Right cardiac atrium (tissue), 5 donors: ENCODE measurements at regions not wholly inside any gene's neighbourhood (a gene's known extent, or its start where the extent isn't known, plus 50 kb on each side); places are given as distances from the start of the nearest gene placed in this dataset.

Experiments
- ATAC-seq, 2 donors: fragments of 200-7000 bp; cut with Tn5 transposase; one replicate each; pipeline versions ENCODE4 v1.8.0 to v1.9.1; 2020; ENCODE audit warnings: moderate library complexity in 2 of 2, mild to moderate bottlenecking in 1 of 2
- DNase-seq, 3 donors: peaks; one replicate each; pipeline ENCODE4 v3.0.0-alpha.2; 2020
- H3K27ac ChIP-seq: one replicate; pipeline ENCODE4 v1.5.1; 2013; ENCODE audit warnings: mild to moderate bottlenecking, low read length, control low read depth, moderate library complexity
- H3K27me3 ChIP-seq: one replicate; pipeline ENCODE4 v1.6.1; 2013; ENCODE audit not compliant: control insufficient read depth, insufficient read depth
- H3K4me1 ChIP-seq: one replicate; pipeline ENCODE4 v1.6.1; 2013; ENCODE audit warnings: low read length; ENCODE audit not compliant: control insufficient read depth, insufficient read depth
- H3K4me3 ChIP-seq: one replicate; pipeline ENCODE4 v1.5.1; 2013; ENCODE audit warnings: low read length, control low read depth
- H3K9me3 ChIP-seq: one replicate; pipeline ENCODE4 v1.6.1; 2013; ENCODE audit warnings: low read length; ENCODE audit not compliant: control insufficient read depth
- WGBS: extraction: QIAGEN DNeasy Blood & Tissue Kit; methylation state at CpG from one replicate; pipeline ENCODE4 v1.1.7; 2013; 5-methylcytosine and 5-hydroxymethylcytosine counted together
- intact Hi-C, 4 donors: fragments of 100-400 bp; cut with DNase I; formaldehyde crosslinking; loops; one replicate each; pipeline versions ENCODE4 v1.11.0 to v1.14.0; 2022 to 2023
- donor health status: healthy with polysubstance abuse.
- donor health status: DM: no; HTN: yes; CAD: no.
- donor health status: DM: no; HTN: no; CAD: no.
- donor health status: DM: no; HTN: yes; CAD: no; lungs with severe emphysema.
- donor health status: DM: yes; HTN: yes; CAD: no.

DNA sequence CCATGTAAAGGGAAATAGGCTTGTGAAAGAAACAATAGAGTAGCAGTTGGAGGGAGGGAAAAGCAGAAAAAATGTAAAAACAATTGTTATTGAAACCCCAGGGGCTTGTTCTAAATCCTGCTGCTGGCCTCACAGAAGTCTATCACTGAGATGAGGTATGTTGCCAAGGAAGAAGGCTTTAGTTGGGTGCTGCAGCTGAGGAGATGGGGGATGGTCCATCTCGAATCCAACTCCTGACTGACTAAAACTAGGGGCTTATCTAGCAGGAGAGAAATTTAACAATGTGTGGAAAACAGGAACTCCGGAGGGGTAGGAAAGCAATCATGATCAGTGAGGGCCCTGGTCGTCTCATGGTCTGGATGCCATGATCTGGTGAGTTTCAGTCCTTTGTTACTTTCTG is 225.0 kb upstream of the EXOC2 start:
- Histone ChIP-seq H3K4me3 (no peak overlapping the region), H3K27me3 (no peaks in the 10 kb centered on the region), H3K4me1 (no peaks in the 10 kb centered on the region), H3K27ac (no peak overlapping the region), H3K9me3 (peaks cover 2% of the 10 kb centered on the region)
- intact Hi-C loops, result loop anchor here in 1 of 4 donors (10.0 kb wide), 1 partner anchor 467 kb away; the partner anchor contains the start of gene FOXF2
- WGBS, result 60% methylated on average over 3 of the region's 3 CpGs
- no peak for DNase-seq
- no peak for ATAC-seq

DNA sequence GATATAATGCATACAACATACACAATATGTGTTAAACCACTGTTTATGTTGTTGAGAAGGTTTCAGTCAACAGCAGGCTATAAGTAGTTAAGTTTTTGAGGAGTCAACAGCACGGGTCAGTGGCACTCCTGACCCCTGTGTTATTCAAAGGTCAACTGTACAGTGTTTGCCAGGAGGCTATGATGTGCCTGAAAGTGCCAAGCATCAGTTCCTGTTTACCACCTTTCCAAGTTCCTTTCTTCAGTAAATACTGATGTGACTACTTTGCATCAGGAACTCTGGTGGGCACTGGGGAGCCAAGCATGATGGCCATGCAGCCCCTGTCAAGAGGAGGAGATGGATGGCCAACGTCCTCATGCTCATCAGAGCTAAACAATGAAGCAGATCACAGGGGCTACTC is 224.4 kb upstream of the EXOC2 start:
- H3K9me3 ChIP-seq, result peaks cover 2% of the 10 kb centered on the region
- ATAC-seq (no peak), DNase-seq (no peak)
- no peaks in the 10 kb centered on the region for H3K4me1 ChIP-seq
- no peak overlapping the region for H3K4me3 ChIP-seq
- intact Hi-C loops, result loop anchor here in 1 of 4 donors (10.0 kb wide), 1 partner anchor 468 kb away; the partner anchor contains the start of gene FOXF2
- no peaks in the 10 kb centered on the region for H3K27me3 ChIP-seq
- no peak overlapping the region for H3K27ac ChIP-seq
- WGBS, result 32% methylated on average over 2 of the region's 2 CpGs

DNA sequence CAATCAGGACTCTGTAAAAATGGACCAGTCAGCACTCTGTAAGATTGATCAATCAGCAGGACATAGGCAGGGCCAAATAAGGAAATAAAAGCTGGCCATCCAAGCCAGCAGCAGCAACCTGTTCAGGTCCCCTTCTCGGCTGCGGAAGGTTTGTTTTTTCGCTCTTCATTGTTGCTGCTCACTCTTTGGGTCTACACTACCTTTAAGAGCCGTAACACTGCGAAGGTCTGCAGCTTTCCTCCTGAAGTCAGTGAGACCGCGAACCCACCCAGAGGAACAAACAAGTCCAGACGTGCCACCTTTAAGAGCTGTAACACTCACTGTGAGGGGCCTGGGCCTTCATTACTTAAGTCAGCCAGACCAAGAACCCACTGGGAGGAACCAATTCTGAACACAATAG is 223.2 kb upstream of the EXOC2 start:
- H3K9me3 ChIP-seq, result peaks cover 2% of the 10 kb centered on the region
- no peak overlapping the region for H3K27ac ChIP-seq
- H3K27me3 ChIP-seq, result no peaks in the 10 kb centered on the region
- no peak overlapping the region for H3K4me3 ChIP-seq
- no peaks in the 10 kb centered on the region for H3K4me1 ChIP-seq
- WGBS, result 96% methylated on average over 8 of the region's 8 CpGs
- intact Hi-C loops, result loop anchor here in 1 of 4 donors (10.0 kb wide), 1 partner anchor 469 kb away; the partner anchor contains the start of gene FOXF2
- ATAC-seq, result no peak
- DNase-seq, result no peak

DNA sequence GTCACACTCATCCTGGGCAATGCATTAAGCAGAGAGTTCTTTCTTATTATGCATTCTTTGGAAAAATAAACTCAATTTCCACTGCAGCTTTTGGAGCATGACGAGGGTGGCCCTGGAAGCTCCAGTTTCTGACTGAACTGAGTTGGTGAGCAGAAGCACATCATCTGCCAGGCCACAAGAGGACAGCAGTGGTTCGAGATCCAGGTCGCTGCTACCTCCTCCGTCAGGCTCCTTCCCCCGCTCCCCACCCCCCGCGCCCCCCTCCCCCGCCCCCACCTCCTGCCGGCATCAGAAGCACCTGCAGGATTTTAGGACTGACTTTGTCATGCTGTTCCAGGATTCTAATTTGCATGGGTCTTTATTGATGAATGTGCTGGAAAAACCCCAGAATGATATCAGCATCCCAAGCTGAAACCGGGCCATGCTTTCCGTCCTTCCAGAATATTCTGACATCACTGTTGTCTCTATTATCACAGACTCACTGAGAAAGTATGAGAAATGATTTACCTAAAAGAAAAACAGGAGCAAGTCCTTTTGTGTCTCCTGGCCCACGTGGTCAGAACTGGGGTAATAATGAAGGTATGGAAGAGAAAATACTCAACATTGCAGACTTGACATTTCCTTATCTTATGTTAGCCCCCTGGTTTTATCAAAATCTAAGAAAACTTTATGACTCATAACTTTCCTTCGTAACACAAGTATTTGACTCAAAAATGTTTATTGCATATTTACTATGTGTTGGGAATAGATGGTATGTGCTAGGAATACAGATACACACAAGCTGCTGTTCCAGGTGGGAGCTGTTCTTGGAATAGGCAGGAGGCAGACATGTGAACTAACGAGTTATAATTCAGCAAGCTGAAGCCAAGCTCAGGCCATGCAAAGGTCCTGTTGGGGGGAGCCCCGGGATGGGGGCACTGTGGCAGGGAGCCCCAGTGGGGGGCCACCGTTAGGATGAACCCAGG is 220.2 kb upstream of the EXOC2 start:
- Histone ChIP-seq H3K4me3 (no peak overlapping the region), H3K27me3 (no peaks in the 10 kb centered on the region), H3K9me3 (no peaks in the 10 kb centered on the region), H3K4me1 (no peaks in the 10 kb centered on the region), H3K27ac (no peak overlapping the region)
- WGBS, result 14% methylated on average over 16 of the region's 16 CpGs
- intact Hi-C loops, result loop anchor here in 2 of 4 donors (5.0 to 10.0 kb wide), 2 partner anchors 472 to 484 kb away; partner anchors contain the start of gene FOXF2 (in 1 of the 2)
- no peak for DNase-seq
- ATAC-seq, result no peak

DNA sequence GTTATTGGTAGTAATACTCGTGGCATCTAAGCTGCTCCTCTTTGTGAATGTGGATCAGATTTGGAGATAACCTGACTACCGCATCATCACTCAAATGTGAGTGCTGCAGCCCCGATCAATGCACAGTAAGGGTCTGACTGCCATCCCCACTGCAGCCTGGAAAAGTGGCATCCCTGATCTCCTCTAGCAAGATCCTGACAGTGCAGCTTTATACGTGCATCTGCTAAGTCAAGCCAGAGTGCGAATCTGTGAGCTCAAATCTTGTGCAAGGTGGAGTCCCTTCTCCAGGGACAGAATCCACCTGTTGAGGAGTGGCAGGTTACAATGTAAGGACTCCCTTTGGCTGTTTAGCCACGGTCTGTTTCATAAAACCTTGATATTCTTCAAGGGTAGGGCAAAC is 215.0 kb upstream of the EXOC2 start:
- Histone ChIP-seq H3K4me3 (no peak overlapping the region), H3K9me3 (no peaks in the 10 kb centered on the region), H3K27ac (no peak overlapping the region), H3K4me1 (no peaks in the 10 kb centered on the region), H3K27me3 (no peaks in the 10 kb centered on the region)
- DNase-seq (no peak), ATAC-seq (no peak)
- intact Hi-C loops, result no loop called here
- 70% methylated on average over 6 of the region's 6 CpGs for WGBS

DNA sequence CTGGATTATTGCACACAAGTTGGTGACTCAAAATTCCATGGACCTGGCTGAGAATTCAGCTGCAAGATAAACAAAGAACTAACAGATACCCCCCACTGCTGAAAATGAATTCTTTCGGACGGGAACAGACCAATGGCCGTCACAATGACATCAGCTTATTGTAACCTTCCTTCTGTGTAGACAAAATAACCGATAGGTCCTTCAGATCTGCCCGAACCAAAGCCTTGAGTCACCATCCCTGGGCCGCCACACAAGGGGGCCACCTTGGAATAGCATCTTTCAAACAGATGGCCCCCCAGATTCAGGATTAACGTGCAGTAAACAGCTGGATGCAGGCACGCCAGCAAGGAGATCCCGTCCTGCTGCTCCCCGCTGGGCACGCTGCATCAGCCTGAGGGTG is 214.0 kb upstream of the EXOC2 start:
- Histone ChIP-seq H3K27me3 (no peaks in the 10 kb centered on the region), H3K4me3 (no peak overlapping the region), H3K27ac (no peak overlapping the region), H3K9me3 (no peaks in the 10 kb centered on the region), H3K4me1 (no peaks in the 10 kb centered on the region)
- DNase-seq (no peak), ATAC-seq (no peak)
- 76% methylated on average over 11 of the region's 11 CpGs for WGBS
- intact Hi-C loops, result no loop called here

DNA sequence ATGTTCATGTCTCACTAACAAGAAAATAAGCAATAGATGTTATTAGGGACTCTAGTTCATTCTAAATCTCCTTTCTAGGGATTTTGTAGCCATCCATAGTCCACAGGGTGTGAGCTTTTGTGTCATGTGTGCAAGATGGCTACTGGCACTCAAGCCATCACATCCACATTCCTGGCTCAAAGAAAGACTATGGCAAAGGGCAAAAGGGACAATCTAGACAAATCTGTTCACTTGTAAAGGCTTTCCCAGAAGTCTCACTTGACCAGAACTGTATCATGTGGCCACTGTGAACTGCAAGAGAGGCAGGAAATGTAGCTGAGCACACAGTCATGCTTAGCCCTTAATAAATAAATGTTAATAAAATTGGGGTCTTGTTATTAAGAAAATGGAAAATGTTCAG is 212.6 kb upstream of the EXOC2 start:
- intact Hi-C loops, result no loop called here
- no peak overlapping the region for H3K27ac ChIP-seq
- DNase-seq (no peak), ATAC-seq (no peak)
- H3K4me1 ChIP-seq, result no peaks in the 10 kb centered on the region
- H3K9me3 ChIP-seq, result no peaks in the 10 kb centered on the region
- no peaks in the 10 kb centered on the region for H3K27me3 ChIP-seq
- no peak overlapping the region for H3K4me3 ChIP-seq

DNA sequence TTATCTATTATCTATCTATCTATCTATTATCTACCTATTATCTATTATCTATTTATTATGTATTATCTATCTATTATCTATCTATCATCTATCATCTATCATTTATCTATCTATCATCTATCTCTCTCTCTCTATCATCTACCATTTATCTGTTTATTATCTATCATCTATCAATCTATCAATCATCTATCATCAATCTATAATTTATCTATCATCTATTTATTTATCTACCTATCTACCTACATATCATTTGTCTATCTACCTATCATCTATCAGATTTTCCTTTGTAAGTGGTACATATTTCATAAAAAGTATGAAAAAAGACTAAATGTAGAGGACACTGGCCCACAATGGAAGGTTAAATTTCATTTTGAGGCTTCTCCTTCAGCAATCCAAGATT is 212.1 kb upstream of the EXOC2 start:
- H3K27me3 ChIP-seq, result no peaks in the 10 kb centered on the region
- DNase-seq (no peak), ATAC-seq (no peak)
- H3K9me3 ChIP-seq, result no peaks in the 10 kb centered on the region
- no peak overlapping the region for H3K4me3 ChIP-seq
- no peak overlapping the region for H3K27ac ChIP-seq
- H3K4me1 ChIP-seq, result no peaks in the 10 kb centered on the region
- intact Hi-C loops, result no loop called here

DNA sequence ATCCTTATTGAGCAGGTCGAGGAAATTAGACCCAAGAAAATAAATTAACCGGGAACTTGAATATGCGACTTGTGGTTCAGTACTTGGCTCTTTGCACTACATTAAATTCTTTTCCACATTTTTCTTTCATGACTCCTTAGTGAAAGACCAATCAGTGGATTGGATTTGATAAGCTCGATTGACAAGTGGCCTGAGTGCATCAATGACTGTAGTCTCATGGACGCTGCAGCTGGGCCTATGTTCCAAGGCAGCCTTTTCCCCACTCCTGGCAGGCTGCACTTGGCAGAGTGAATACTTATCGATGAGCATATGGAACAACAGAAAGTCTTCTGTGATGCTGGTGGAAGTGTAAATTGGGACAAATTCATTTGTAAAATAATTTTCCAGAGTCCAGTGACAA is 210.8 kb upstream of the EXOC2 start:
- Histone ChIP-seq H3K4me1 (no peaks in the 10 kb centered on the region), H3K9me3 (no peaks in the 10 kb centered on the region), H3K27ac (no peak overlapping the region), H3K4me3 (no peak overlapping the region), H3K27me3 (no peaks in the 10 kb centered on the region)
- no peak for ATAC-seq
- WGBS, result 71% methylated on average over 6 of the region's 6 CpGs
- intact Hi-C loops, result no loop called here
- DNase-seq, result no peak

DNA sequence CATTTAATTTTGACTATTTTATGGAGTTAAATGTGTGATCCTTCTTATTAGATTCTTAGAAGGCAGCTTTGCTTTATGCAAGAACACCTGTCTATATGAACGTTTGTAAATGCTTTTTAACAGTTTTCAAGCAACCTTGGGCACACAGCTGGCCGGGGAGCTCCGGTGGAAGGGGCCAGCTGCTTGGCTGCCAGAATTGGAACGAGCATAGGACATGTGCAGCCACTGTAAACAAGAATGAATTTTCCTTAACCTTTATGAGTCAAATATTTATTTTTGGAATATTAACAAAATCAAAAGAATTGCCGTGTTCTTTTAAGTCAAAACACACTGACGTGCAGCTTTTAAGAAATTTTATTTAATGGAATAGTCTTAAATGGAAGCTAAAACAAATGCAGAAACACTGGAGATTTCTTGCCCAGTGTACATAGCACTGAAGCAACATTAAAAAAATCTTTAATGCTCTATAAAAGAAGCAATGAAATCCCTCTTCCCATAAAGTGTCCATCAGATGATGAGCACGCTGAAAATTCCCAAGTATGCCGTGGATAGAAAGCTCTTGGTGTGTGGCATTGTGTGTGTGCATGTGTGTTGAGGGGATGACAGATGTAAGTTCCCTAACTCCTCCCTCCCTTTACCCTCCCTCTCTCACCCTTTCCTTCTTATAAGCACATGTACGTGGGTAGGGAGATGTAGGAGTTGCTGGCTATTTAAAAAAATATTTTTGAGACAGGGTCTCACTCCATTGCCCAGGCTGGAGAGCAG is 208.9 kb upstream of the EXOC2 start:
- H3K9me3 ChIP-seq, result no peaks in the 10 kb centered on the region
- H3K4me1 ChIP-seq, result no peaks in the 10 kb centered on the region
- WGBS, result 47% methylated on average over 9 of the region's 9 CpGs
- no peak for ATAC-seq
- no peak overlapping the region for H3K27ac ChIP-seq
- no peak for DNase-seq
- intact Hi-C loops, result no loop called here
- no peaks in the 10 kb centered on the region for H3K27me3 ChIP-seq
- H3K4me3 ChIP-seq, result no peak overlapping the region
